Naive thymus-derived CD8-positive, alpha-beta T cell (primary cell): ENCODE measurements at regions not wholly inside any gene's neighbourhood (a gene's known extent, or its start where the extent isn't known, plus 50 kb on each side); places are given as distances from the start of the nearest gene placed in this dataset.

Source experiments
- ATAC-seq, 2 donors: fragments of 150-1000 bp; cut with Tn5 transposase in 1 of 2; sonication (Bioruptor Pico), chemical (Tn5 transposase) in 1 of 2; 1 replicate in 1 of 2; 2 replicates in 1 of 2; pipeline ENCODE4 v1.10.0; 2021; ENCODE audit warnings: mild to moderate bottlenecking in 2 of 2, moderate library complexity in 2 of 2
- POLR2A ChIA-PET: fragments of 350-600 bp; sonication (Branson Sonifier 250); formaldehyde crosslinking; loops from one replicate; lab custom pipeline; 2021; ENCODE audit warnings: antibody characterized with exemption; lab: Charles Lee
- DNase-seq, 10 donors: peaks; one replicate each; pipeline versions ENCODE4 v3.0.0 to v3.0.0-alpha.2; 2020 to 2022
- H3K27ac Mint-ChIP-seq, 10 donors: one replicate each; pipeline ENCODE4 v1.8.0; 2020 to 2022; ENCODE audit warnings: mild to moderate bottlenecking in 10 of 10, mixed read lengths in 10 of 10, moderate library complexity in 4 of 10, inconsistent platforms in 1 of 10
- H3K27me3 Mint-ChIP-seq, 5 donors: one replicate each; pipeline ENCODE4 v1.8.0; 2021 to 2022; ENCODE audit warnings: mixed read lengths in 5 of 5
- H3K36me3 Mint-ChIP-seq, 3 donors: one replicate each; pipeline ENCODE4 v1.8.0; 2020 to 2022; ENCODE audit warnings: mixed read lengths in 3 of 3, mild to moderate bottlenecking in 2 of 3, inconsistent platforms in 1 of 3
- H3K4me1 Mint-ChIP-seq, 4 donors: one replicate each; pipeline ENCODE4 v1.8.0; 2021 to 2022; ENCODE audit warnings: mixed read lengths in 4 of 4
- H3K4me3 Mint-ChIP-seq, 10 donors: one replicate each; pipeline ENCODE4 v1.8.0; 2020 to 2022; ENCODE audit warnings: mild to moderate bottlenecking in 10 of 10, mixed read lengths in 10 of 10, moderate library complexity in 6 of 10, inconsistent platforms in 1 of 10
- H3K9me3 Mint-ChIP-seq, 9 donors: one replicate each; pipeline ENCODE4 v1.8.0; 2020 to 2022; ENCODE audit warnings: mixed read lengths in 9 of 9, mild to moderate bottlenecking in 3 of 9, inconsistent platforms in 1 of 9, moderate library complexity in 1 of 9

GRCh38 chr18:39713961-39714360 lies 2148.4 kb upstream of the CELF4 start:
- no peaks in the 10 kb centered on the region for H3K27me3 Mint-ChIP-seq
- POLR2A ChIA-PET = no interaction called here

GRCh38 chr18:39711701-39712100 lies 2146.1 kb upstream of the CELF4 start:
- POLR2A ChIA-PET = no interaction called here
- peaks cover 0 to 4% (median 0%) of the 10 kb centered on the region in 3 donors for H3K36me3 Mint-ChIP-seq
- H3K27me3 Mint-ChIP-seq = no peaks in the 10 kb centered on the region
- no peak overlapping the region for H3K27ac Mint-ChIP-seq
- H3K9me3 Mint-ChIP-seq = peaks cover 0 to 13% (median 0%) of the 10 kb centered on the region in 9 donors
- ATAC-seq (no peak), DNase-seq (no peak)
- H3K4me1 Mint-ChIP-seq = no peaks in the 10 kb centered on the region
- H3K4me3 Mint-ChIP-seq = no peak overlapping the region

More at GRCh38 chr18:39713961-39714360, 2148.4 kb upstream of the CELF4 start:
- Mint-ChIP-seq H3K36me3 (peaks cover 0 to 4% (median 0%) of the 10 kb centered on the region in 3 donors), H3K9me3 (peaks cover 0 to 11% (median 0%) of the 10 kb centered on the region in 9 donors), H3K27ac (no peak overlapping the region), H3K4me1 (no peaks in the 10 kb centered on the region), H3K4me3 (no peak overlapping the region)
- ATAC-seq = no peak
- no peak for DNase-seq

GRCh38 chr18:39705362-39705761 lies 2139.8 kb upstream of the CELF4 start:
- H3K27ac Mint-ChIP-seq = no peak overlapping the region
- H3K4me3 Mint-ChIP-seq = no peak overlapping the region
- no peaks in the 10 kb centered on the region for H3K36me3 Mint-ChIP-seq
- peaks cover 0 to 10% (median 1%) of the 10 kb centered on the region in 9 donors for H3K9me3 Mint-ChIP-seq
- POLR2A ChIA-PET = no interaction called here
- H3K4me1 Mint-ChIP-seq = no peaks in the 10 kb centered on the region
- DNase-seq (no peak), ATAC-seq (no peak)
- peaks cover 0 to 1% (median 0%) of the 10 kb centered on the region in 5 donors for H3K27me3 Mint-ChIP-seq

- H3K9me3 Mint-ChIP-seq = peaks cover 0 to 7% (median 0%) of the 10 kb centered on the region in 9 donors
- ATAC-seq (no peak), DNase-seq (no peak)
- POLR2A ChIA-PET = no interaction called here
- H3K4me1 Mint-ChIP-seq = no peaks in the 10 kb centered on the region
- H3K36me3 Mint-ChIP-seq = no peaks in the 10 kb centered on the region
- no peak overlapping the region for H3K4me3 Mint-ChIP-seq
- H3K27ac Mint-ChIP-seq = no peak overlapping the region
- H3K27me3 Mint-ChIP-seq = peaks cover 0 to 1% (median 0%) of the 10 kb centered on the region in 5 donors
Measured at GRCh38 chr18:39702888-39703287, 2137.3 kb upstream of the CELF4 start.

GRCh38 chr18:39701839-39702238 lies 2136.2 kb upstream of the CELF4 start:
- Mint-ChIP-seq H3K9me3 (peaks cover 0 to 7% (median 0%) of the 10 kb centered on the region in 9 donors), H3K4me1 (peaks cover 0 to 2% (median 0%) of the 10 kb centered on the region in 4 donors), H3K4me3 (no peak overlapping the region), H3K36me3 (no peaks in the 10 kb centered on the region), H3K27me3 (peaks cover 0 to 1% (median 0%) of the 10 kb centered on the region in 5 donors), H3K27ac (no peak overlapping the region)
- DNase-seq = no peak
- ATAC-seq = no peak
- POLR2A ChIA-PET = no interaction called here

GRCh38 chr18:39701055-39701783 lies 2135.6 kb upstream of the CELF4 start:
- no peak for DNase-seq

GRCh38 chr18:39699340-39699964 lies 2133.9 kb upstream of the CELF4 start:
- no peak for ATAC-seq
- peaks cover 0 to 9% (median 0%) of the 10 kb centered on the region in 9 donors for H3K9me3 Mint-ChIP-seq
- H3K4me3 Mint-ChIP-seq = no peak overlapping the region
- DNase-seq = no peak
- POLR2A ChIA-PET = no interaction called here
- H3K27ac Mint-ChIP-seq = no peak overlapping the region
- no peaks in the 10 kb centered on the region for H3K36me3 Mint-ChIP-seq
- peaks cover 0 to 1% (median 0%) of the 10 kb centered on the region in 5 donors for H3K27me3 Mint-ChIP-seq
- peaks cover 0 to 2% (median 0%) of the 10 kb centered on the region in 4 donors for H3K4me1 Mint-ChIP-seq

More at GRCh38 chr18:39701055-39701783, 2135.6 kb upstream of the CELF4 start:
- Mint-ChIP-seq H3K27me3 (peaks cover 0 to 1% (median 0%) of the 10 kb centered on the region in 5 donors), H3K36me3 (no peaks in the 10 kb centered on the region), H3K4me3 (no peak overlapping the region), H3K27ac (no peak overlapping the region), H3K9me3 (peaks cover 0 to 7% (median 0%) of the 10 kb centered on the region in 9 donors), H3K4me1 (peaks cover 0 to 2% (median 0%) of the 10 kb centered on the region in 4 donors)
- no peak for ATAC-seq
- POLR2A ChIA-PET = no interaction called here

GRCh38 chr18:39698436-39698835 lies 2132.8 kb upstream of the CELF4 start:
- POLR2A ChIA-PET = no interaction called here
- DNase-seq (no peak), ATAC-seq (no peak)
- Mint-ChIP-seq H3K4me1 (peaks cover 0 to 2% (median 0%) of the 10 kb centered on the region in 4 donors), H3K36me3 (no peaks in the 10 kb centered on the region), H3K4me3 (no peak overlapping the region), H3K27ac (no peak overlapping the region), H3K27me3 (no peaks in the 10 kb centered on the region), H3K9me3 (peaks cover 0 to 7% (median 0%) of the 10 kb centered on the region in 9 donors)

GRCh38 chr18:39693359-39693758 lies 2127.8 kb upstream of the CELF4 start:
- Mint-ChIP-seq H3K9me3 (peaks cover 0 to 16% (median 0%) of the 10 kb centered on the region in 9 donors), H3K27ac (no peak overlapping the region), H3K36me3 (no peaks in the 10 kb centered on the region), H3K4me1 (peaks cover 0 to 2% (median 0%) of the 10 kb centered on the region in 4 donors), H3K4me3 (no peak overlapping the region), H3K27me3 (no peaks in the 10 kb centered on the region)
- POLR2A ChIA-PET = no interaction called here
- ATAC-seq (no peak), DNase-seq (no peak)

GRCh38 chr18:39692367-39693015 lies 2126.9 kb upstream of the CELF4 start:
- H3K27ac Mint-ChIP-seq = no peak overlapping the region
- no peak overlapping the region for H3K4me3 Mint-ChIP-seq
- no peaks in the 10 kb centered on the region for H3K27me3 Mint-ChIP-seq
- no peak for DNase-seq
- peaks cover 0 to 2% (median 0%) of the 10 kb centered on the region in 4 donors for H3K4me1 Mint-ChIP-seq
- H3K9me3 Mint-ChIP-seq = peaks cover 0 to 13% (median 0%) of the 10 kb centered on the region in 9 donors
- H3K36me3 Mint-ChIP-seq = no peaks in the 10 kb centered on the region
- ATAC-seq = no peak
- POLR2A ChIA-PET = no interaction called here

GRCh38 chr18:39685303-39685902 lies 2119.8 kb upstream of the CELF4 start:
- Mint-ChIP-seq H3K27me3 (no peaks in the 10 kb centered on the region), H3K4me1 (no peaks in the 10 kb centered on the region), H3K36me3 (no peaks in the 10 kb centered on the region), H3K9me3 (no peaks in the 10 kb centered on the region), H3K27ac (no peak overlapping the region), H3K4me3 (no peak overlapping the region)
- no peak for ATAC-seq
- DNase-seq = no peak
- POLR2A ChIA-PET = no interaction called here

- no peak overlapping the region for H3K4me3 Mint-ChIP-seq
- POLR2A ChIA-PET = no interaction called here
- no peaks in the 10 kb centered on the region for H3K36me3 Mint-ChIP-seq
- no peak overlapping the region for H3K27ac Mint-ChIP-seq
- ATAC-seq (no peak), DNase-seq (no peak)
- H3K27me3 Mint-ChIP-seq = no peaks in the 10 kb centered on the region
- H3K9me3 Mint-ChIP-seq = peaks cover 0 to 6% (median 0%) of the 10 kb centered on the region in 9 donors
- H3K4me1 Mint-ChIP-seq = no peaks in the 10 kb centered on the region
Measured at GRCh38 chr18:39681061-39681460, 2115.5 kb upstream of the CELF4 start.
